Bronchial epithelial cell (primary cell): ENCODE measurements at regions not wholly inside any gene's neighbourhood (a gene's known extent, or its start where the extent isn't known, plus 50 kb on each side); places are given as distances from the start of the nearest gene placed in this dataset.
A peak's percentile ranks its signal among the peaks of the same experiment; 100 is the strongest.

Experiments
- DNase-seq: peaks from one replicate; pipeline ENCODE4 v3.0.0-alpha.2; 2010; ENCODE audit warnings: low read depth
- FAIRE-seq: peaks from 2 replicates; lab custom pipeline; 2011; peaks lifted over from hg19 to GRCh38; lab: Jason Lieb, UNC
- H3K27me3 ChIP-seq: 2 replicates; pipeline ENCODE4 v1.5.1; 2011; ENCODE audit warnings: low read length; ENCODE audit not compliant: control insufficient read depth, insufficient read depth
- H3K36me3 ChIP-seq: 2 replicates; pipeline ENCODE4 v1.5.1; 2011; ENCODE audit warnings: low read length; ENCODE audit not compliant: control insufficient read depth, insufficient read depth
- H3K4me3 ChIP-seq: 2 replicates; pipeline ENCODE4 v1.5.1; 2011; ENCODE audit warnings: mild to moderate bottlenecking, low read depth, low read length, control low read depth
- TF ChIP-seq, protein P1 (sequence below): IDR thresholded peaks from 2 replicates; pipeline ENCODE4 v1.5.1; 2011; ENCODE audit warnings: mild to moderate bottlenecking, moderate library complexity, low read length, control low read depth, inconsistent platforms; ENCODE audit not compliant: insufficient read depth, severe bottlenecking

DNA sequence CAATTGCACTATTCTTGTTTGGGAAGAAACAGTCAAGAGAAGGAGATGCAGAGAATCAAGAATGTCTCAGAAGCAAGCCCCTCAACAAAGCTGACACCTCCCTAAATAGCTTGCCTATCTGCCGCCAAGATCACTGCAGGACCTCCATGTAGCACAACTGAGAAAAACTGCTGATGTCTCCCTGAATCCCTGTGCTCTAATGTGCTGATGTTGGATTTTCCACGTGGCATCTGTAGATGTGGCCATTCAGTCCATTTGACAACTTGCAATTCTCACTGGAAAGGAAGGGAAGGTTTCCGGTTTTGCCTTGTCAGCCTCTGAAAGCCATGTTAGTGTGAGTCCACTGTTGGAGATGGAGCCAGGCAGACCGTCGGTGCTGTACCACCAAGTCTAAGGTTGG lies 374.0 kb downstream of the DIRAS2 start:
- DNase-seq (no peak), FAIRE-seq (no peak)
- Histone ChIP-seq H3K27me3 (no peaks in the 10 kb centered on the region), H3K4me3 (no peak overlapping the region), H3K36me3 (no peaks in the 10 kb centered on the region)
- TF ChIP-seq, protein P1, sequence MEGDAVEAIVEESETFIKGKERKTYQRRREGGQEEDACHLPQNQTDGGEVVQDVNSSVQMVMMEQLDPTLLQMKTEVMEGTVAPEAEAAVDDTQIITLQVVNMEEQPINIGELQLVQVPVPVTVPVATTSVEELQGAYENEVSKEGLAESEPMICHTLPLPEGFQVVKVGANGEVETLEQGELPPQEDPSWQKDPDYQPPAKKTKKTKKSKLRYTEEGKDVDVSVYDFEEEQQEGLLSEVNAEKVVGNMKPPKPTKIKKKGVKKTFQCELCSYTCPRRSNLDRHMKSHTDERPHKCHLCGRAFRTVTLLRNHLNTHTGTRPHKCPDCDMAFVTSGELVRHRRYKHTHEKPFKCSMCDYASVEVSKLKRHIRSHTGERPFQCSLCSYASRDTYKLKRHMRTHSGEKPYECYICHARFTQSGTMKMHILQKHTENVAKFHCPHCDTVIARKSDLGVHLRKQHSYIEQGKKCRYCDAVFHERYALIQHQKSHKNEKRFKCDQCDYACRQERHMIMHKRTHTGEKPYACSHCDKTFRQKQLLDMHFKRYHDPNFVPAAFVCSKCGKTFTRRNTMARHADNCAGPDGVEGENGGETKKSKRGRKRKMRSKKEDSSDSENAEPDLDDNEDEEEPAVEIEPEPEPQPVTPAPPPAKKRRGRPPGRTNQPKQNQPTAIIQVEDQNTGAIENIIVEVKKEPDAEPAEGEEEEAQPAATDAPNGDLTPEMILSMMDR = no peak

DNA sequence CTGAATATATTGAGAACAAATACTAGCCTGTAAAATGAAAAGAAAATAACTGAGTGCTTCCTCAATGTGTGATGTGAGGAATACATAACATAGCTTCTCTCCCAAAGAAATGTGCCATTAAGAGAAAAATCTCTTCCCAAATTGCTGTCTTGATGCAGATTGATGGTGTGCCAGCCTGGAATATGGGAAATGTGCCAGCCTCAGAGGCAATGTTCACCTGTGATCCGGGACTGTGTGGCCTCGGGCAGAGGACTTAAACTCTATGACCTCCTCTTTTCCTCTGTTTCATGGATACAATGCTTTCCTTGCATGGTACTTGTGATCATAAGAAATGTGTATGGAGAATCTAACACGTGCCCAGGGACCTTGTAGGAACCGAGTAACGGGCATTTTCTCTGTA lies 370.9 kb downstream of the DIRAS2 start:
- TF ChIP-seq, protein P1 = no peak
- no peak for FAIRE-seq
- H3K4me3 ChIP-seq = no peak overlapping the region
- DNase-seq = no peak
- no peaks in the 10 kb centered on the region for H3K27me3 ChIP-seq
- no peaks in the 10 kb centered on the region for H3K36me3 ChIP-seq

DNA sequence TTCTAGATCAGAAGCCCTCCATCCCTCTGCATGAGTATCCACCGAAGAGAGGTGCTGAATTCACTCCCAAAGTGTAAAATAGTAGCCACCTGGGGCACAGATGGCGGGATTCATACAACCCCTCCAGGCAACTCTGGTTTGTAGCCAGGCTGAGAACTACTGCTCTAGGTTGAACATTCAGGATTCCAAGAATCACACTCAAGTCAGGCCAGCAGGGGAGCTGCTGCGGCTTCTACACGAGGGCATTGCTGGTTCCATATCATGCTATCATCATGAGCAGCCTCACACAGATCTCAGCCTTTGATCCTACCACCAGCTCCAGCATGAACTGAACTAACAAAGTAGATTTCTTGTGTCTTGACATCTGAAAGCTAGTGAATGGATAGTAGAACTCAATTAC lies 367.9 kb downstream of the DIRAS2 start:
- DNase-seq = no peak
- no peak for FAIRE-seq
- H3K4me3 ChIP-seq = no peak overlapping the region
- TF ChIP-seq, protein P1 = no peak
- H3K27me3 ChIP-seq = no peaks in the 10 kb centered on the region
- no peaks in the 10 kb centered on the region for H3K36me3 ChIP-seq

DNA sequence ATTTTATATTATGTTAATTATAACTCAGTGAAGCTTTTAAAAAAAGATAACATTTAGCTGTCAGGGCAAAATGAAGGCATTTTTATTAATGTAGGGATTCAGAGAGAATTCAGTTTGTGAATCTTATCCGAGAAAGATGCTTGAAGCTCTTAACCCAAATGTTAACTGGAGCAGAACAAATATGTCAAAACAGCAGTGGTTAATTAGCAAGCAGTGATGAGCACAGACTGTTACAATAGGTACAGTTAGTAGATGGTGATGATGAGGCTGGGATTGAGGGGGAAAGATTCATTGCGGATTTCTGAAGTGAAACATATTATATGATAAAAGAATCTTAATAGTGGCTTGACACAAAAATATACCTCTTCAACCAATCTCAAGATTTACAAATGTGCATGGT lies 356.7 kb downstream of the DIRAS2 start:
- Histone ChIP-seq H3K27me3 (no peaks in the 10 kb centered on the region), H3K4me3 (no peak overlapping the region), H3K36me3 (no peaks in the 10 kb centered on the region)
- TF ChIP-seq, protein P1 = no peak
- no peak for FAIRE-seq
- DNase-seq = no peak

DNA sequence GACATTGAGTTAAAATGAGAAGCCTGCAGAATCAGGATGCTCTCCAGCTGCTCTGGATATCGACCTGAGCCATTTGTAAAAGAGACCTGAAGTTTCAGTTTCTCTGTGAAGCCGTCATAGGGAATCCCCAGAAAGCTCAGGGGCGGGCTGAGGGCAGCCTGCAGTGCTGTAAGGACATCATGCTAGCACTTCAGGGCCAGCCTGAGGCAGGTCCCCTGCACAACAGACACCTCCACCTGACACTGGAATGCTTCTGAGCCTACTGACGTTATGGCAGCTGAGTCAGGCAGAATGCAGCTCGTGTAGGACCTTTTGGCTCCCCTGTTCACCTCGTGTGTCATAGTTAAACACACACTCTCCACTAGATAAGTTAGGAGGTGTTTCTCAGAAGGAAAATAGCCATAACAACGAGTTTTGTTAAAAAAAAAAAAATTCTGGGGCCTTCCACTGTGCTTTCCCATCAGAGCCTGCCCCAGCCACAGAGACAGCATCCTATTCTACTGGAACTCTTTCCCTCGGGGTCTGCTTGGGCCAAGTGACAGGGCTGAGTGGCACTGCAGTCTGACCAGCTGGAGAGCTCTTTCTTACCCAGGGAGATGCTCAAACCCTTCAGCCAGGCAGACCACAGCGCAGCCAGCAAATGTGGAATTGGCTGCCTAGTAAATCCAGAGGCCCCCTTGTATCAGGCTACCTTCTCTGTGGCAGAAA lies 354.9 kb downstream of the DIRAS2 start:
- no peak overlapping the region for H3K4me3 ChIP-seq
- no peak for FAIRE-seq
- no peaks in the 10 kb centered on the region for H3K36me3 ChIP-seq
- TF ChIP-seq, protein P1 = no peak
- DNase-seq = peak; percentile 7
- H3K27me3 ChIP-seq = no peaks in the 10 kb centered on the region

DNA sequence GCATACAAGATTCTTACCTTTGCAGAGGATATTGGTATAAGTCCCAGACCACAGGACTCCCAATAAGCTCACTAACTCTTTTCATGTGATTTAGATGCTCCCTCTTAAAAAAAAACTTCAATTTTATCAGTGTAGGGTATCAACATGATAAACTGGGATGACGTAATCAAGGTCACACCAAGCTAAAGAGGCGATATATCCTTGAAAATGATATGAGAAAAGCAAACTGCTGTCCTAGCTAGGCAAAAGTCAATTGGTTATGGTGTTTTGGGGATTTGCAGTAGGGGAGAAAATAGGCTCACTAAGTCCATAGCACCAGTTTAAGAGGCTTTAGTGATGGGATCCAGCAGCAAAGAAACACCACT lies 354.4 kb downstream of the DIRAS2 start:
- FAIRE-seq = no peak
- Histone ChIP-seq H3K36me3 (no peaks in the 10 kb centered on the region), H3K27me3 (no peaks in the 10 kb centered on the region), H3K4me3 (no peak overlapping the region)
- no peak for DNase-seq
- TF ChIP-seq, protein P1 = no peak
